Astrocyte (in vitro differentiated cells and primary cell): ENCODE measurements at regions not wholly inside any gene's neighbourhood (a gene's known extent, or its start where the extent isn't known, plus 50 kb on each side); places are given as distances from the start of the nearest gene placed in this dataset.

ENCODE experiments used
- DNase-seq: peaks from one replicate; pipeline ENCODE4 v3.0.0-alpha.2; 2010; ENCODE audit warnings: low read depth
- FAIRE-seq: peaks from 2 replicates; lab custom pipeline; 2011; peaks lifted over from hg19 to GRCh38; lab: Jason Lieb, UNC
- H2AFZ ChIP-seq: 2 replicates; pipeline ENCODE4 v1.6.0; 2012; ENCODE audit warnings: low read depth, low read length, inconsistent platforms
- H3K27ac ChIP-seq: 2 replicates; pipeline ENCODE4 v1.5.1; 2011; ENCODE audit warnings: low read depth, low read length, inconsistent platforms
- H3K27me3 ChIP-seq: 2 replicates; pipeline ENCODE4 v1.6.0; 2011; ENCODE audit warnings: low read length, inconsistent platforms; ENCODE audit not compliant: insufficient read depth
- H3K36me3 ChIP-seq: 2 replicates; pipeline ENCODE4 v1.5.1; 2011; ENCODE audit warnings: low read length, inconsistent platforms; ENCODE audit not compliant: insufficient read depth
- H3K4me1 ChIP-seq: 2 replicates; pipeline ENCODE4 v1.5.1; 2011; ENCODE audit warnings: low read length, inconsistent platforms; ENCODE audit not compliant: insufficient read depth
- H3K4me2 ChIP-seq: 2 replicates; pipeline ENCODE4 v1.6.0; 2012; ENCODE audit warnings: low read length, inconsistent platforms
- H3K4me3 ChIP-seq: 2 replicates; pipeline ENCODE4 v1.5.1; 2011; ENCODE audit warnings: low read depth, mild to moderate bottlenecking, low read length, inconsistent platforms; ENCODE audit not compliant: insufficient read depth
- H3K79me2 ChIP-seq: 2 replicates; pipeline ENCODE4 v1.6.0; 2012; ENCODE audit warnings: mild to moderate bottlenecking, low read length, inconsistent platforms; ENCODE audit not compliant: insufficient read depth
- H3K9ac ChIP-seq: 2 replicates; pipeline ENCODE4 v1.6.0; 2012; ENCODE audit warnings: mild to moderate bottlenecking, low read length, inconsistent platforms
- H3K9me3 ChIP-seq: 2 replicates; pipeline ENCODE4 v1.5.1; 2012; ENCODE audit warnings: low read depth, mild to moderate bottlenecking, low read length, inconsistent platforms; ENCODE audit not compliant: insufficient read depth
- H4K20me1 ChIP-seq: 2 replicates; pipeline ENCODE4 v1.6.0; 2012; ENCODE audit warnings: low read length, inconsistent platforms; ENCODE audit not compliant: insufficient read depth
- H3K27ac Mint-ChIP-seq: one replicate; pipeline ENCODE4 v1.8.0; 2021; ENCODE audit warnings: mild to moderate bottlenecking, mixed read lengths; ENCODE audit not compliant: unreplicated experiment
- H3K27me3 Mint-ChIP-seq: one replicate; pipeline ENCODE4 v1.8.0; 2021; ENCODE audit warnings: low read depth, mixed read lengths; ENCODE audit not compliant: unreplicated experiment
- H3K36me3 Mint-ChIP-seq: one replicate; pipeline ENCODE4 v1.8.0; 2021; ENCODE audit warnings: low read depth, mixed read lengths; ENCODE audit not compliant: unreplicated experiment
- H3K4me1 Mint-ChIP-seq: one replicate; pipeline ENCODE4 v1.8.0; 2021; ENCODE audit warnings: low read depth, mixed read lengths; ENCODE audit not compliant: unreplicated experiment
- H3K4me3 Mint-ChIP-seq: one replicate; pipeline ENCODE4 v1.8.0; 2021; ENCODE audit warnings: mild to moderate bottlenecking, moderate library complexity, mixed read lengths; ENCODE audit not compliant: unreplicated experiment
- H3K9me3 Mint-ChIP-seq: one replicate; pipeline ENCODE4 v1.8.0; 2021; ENCODE audit warnings: mild to moderate bottlenecking, mixed read lengths; ENCODE audit not compliant: unreplicated experiment
- EZH2 ChIP-seq: IDR thresholded peaks from 2 replicates; pipeline ENCODE4 v1.6.1; 2012; ENCODE audit warnings: mild to moderate bottlenecking, low read length, inconsistent platforms; ENCODE audit not compliant: insufficient read depth
- TF ChIP-seq, protein P1 (sequence below): IDR thresholded peaks from 2 replicates; pipeline ENCODE4 v1.5.1; 2011; ENCODE audit warnings: low read depth, mild to moderate bottlenecking, inconsistent platforms, low read length, moderate library complexity; ENCODE audit not compliant: insufficient read depth

DNA sequence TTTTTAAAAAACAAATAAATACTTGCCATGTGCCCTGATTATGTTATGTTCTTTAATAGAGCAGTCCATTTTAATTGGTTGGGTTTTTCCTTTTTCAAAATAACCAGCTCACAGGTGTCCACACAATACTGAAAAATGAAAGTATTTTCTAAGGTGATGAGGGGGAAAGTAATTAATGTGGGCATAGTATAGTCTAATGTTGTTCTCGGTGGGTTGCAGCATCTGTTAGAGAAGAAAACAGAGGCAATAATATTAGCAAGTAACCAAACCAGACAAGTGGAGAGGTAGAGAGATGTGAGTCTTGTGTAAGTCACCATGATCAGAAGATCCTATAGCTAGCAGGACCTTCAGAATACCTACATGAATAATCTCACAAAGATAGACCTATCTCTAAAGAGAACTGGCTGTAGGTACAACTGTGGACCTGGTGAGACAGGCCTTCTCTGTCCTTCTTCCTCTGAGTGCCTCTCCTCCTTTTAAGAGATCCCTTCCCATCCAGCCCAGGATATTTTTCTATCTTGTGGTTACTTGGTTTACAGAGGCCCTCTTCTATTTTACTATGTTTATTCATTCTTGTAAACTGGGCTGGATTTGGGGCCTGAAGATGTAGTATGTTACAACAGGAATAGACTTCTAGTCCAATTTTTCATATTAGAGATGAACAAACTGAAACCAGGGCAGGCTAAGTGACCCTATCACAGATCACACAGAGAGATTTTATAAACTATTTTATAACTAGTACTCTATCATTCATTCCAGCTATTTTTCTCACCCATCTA, 67.1 kb upstream of the MSTN start:
- DNase-seq, result no peak
- no peak overlapping the region for H3K9ac ChIP-seq
- no peaks in the 10 kb centered on the region for H3K9me3 ChIP-seq
- no peaks in the 10 kb centered on the region for H3K27me3 Mint-ChIP-seq
- no peak overlapping the region for H3K4me3 ChIP-seq
- H3K4me1 Mint-ChIP-seq, result no peaks in the 10 kb centered on the region
- H3K9me3 Mint-ChIP-seq, result no peaks in the 10 kb centered on the region
- no peaks in the 10 kb centered on the region for H3K36me3 Mint-ChIP-seq
- no peaks in the 10 kb centered on the region for H4K20me1 ChIP-seq
- no peak overlapping the region for H3K27ac ChIP-seq
- no peak overlapping the region for H3K27ac Mint-ChIP-seq
- no peaks in the 10 kb centered on the region for H3K36me3 ChIP-seq
- H3K4me3 Mint-ChIP-seq, result no peak overlapping the region
- no peak overlapping the region for H2AFZ ChIP-seq
- H3K4me2 ChIP-seq, result no peak overlapping the region
- no peaks in the 10 kb centered on the region for H3K79me2 ChIP-seq
- no peaks in the 10 kb centered on the region for H3K4me1 ChIP-seq
- TF ChIP-seq EZH2, result no peak
- TF ChIP-seq, protein P1, sequence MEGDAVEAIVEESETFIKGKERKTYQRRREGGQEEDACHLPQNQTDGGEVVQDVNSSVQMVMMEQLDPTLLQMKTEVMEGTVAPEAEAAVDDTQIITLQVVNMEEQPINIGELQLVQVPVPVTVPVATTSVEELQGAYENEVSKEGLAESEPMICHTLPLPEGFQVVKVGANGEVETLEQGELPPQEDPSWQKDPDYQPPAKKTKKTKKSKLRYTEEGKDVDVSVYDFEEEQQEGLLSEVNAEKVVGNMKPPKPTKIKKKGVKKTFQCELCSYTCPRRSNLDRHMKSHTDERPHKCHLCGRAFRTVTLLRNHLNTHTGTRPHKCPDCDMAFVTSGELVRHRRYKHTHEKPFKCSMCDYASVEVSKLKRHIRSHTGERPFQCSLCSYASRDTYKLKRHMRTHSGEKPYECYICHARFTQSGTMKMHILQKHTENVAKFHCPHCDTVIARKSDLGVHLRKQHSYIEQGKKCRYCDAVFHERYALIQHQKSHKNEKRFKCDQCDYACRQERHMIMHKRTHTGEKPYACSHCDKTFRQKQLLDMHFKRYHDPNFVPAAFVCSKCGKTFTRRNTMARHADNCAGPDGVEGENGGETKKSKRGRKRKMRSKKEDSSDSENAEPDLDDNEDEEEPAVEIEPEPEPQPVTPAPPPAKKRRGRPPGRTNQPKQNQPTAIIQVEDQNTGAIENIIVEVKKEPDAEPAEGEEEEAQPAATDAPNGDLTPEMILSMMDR, result no peak
- no peak for FAIRE-seq
- no peaks in the 10 kb centered on the region for H3K27me3 ChIP-seq

DNA sequence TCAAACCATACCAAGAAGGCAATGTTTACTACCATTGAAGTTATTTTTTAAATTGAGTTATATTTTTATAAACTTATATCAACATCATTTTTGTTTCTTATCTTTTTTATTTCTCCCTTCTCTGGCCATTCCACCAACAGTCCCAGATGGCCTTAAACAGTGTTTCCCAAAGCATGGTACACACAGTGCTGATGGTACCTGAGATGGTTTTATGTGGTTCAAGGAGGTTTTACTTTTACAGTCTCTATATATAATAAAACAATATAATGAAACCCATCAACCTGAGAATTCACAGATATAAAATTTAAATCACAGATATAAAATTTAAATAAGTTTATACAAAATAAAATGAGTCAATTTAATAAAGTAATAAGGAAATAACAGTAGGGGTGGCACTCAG, 65.1 kb upstream of the MSTN start:
- H3K4me1 Mint-ChIP-seq, result peaks cover 4% of the 10 kb centered on the region
- no peak overlapping the region for H3K4me3 ChIP-seq
- no peak for FAIRE-seq

More for the DNA sequence above, 65.1 kb upstream of the MSTN start:
- Mint-ChIP-seq H3K9me3 (no peaks in the 10 kb centered on the region), H3K36me3 (no peaks in the 10 kb centered on the region), H3K27me3 (no peaks in the 10 kb centered on the region), H3K27ac (no peak overlapping the region), H3K4me3 (no peak overlapping the region)
- no peak for TF ChIP-seq EZH2
- TF ChIP-seq, protein P1, result no peak
- Histone ChIP-seq H4K20me1 (no peaks in the 10 kb centered on the region), H2AFZ (no peak overlapping the region), H3K27me3 (no peaks in the 10 kb centered on the region), H3K4me1 (peaks cover 6% of the 10 kb centered on the region), H3K9ac (no peak overlapping the region), H3K4me2 (no peak overlapping the region), H3K36me3 (no peaks in the 10 kb centered on the region), H3K79me2 (no peaks in the 10 kb centered on the region), H3K27ac (no peak overlapping the region), H3K9me3 (no peaks in the 10 kb centered on the region)
- no peak for DNase-seq
